Neural progenitor cell (in vitro differentiated cells): ENCODE measurements at regions not wholly inside any gene's neighbourhood (a gene's known extent, or its start where the extent isn't known, plus 50 kb on each side); places are given as distances from the start of the nearest gene placed in this dataset.

Experiments used
- DNase-seq: peaks from one replicate; pipeline ENCODE4 v3.0.0-alpha.2; 2016; ENCODE audit warnings: low spot score
- H2AFZ ChIP-seq: fragments of 200-600 bp; sonication (generic); replicated peaks from 2 replicates; pipeline ENCODE4 v1.6.1; 2016; ENCODE audit warnings: antibody characterized with exemption
- H3F3A ChIP-seq: fragments of 200-600 bp; sonication (generic); 2 replicates; pipeline ENCODE4 v1.6.1; 2016; ENCODE audit warnings: antibody characterized with exemption, low read depth
- H3K27ac ChIP-seq: fragments of 200-600 bp; sonication (generic); 2 replicates; pipeline ENCODE4 v1.5.1; 2016; ENCODE audit warnings: mild to moderate bottlenecking
- H3K27me3 ChIP-seq: fragments of 200-600 bp; sonication (generic); 2 replicates; pipeline ENCODE4 v1.6.1; 2016; ENCODE audit warnings: mild to moderate bottlenecking, moderate library complexity
- H3K36me3 ChIP-seq: fragments of 200-600 bp; sonication (generic); 2 replicates; pipeline ENCODE4 v1.5.1; 2016
- H3K4me1 ChIP-seq: fragments of 200-600 bp; sonication (generic); 2 replicates; pipeline ENCODE4 v1.6.1; 2016; ENCODE audit warnings: mixed run types
- H3K4me2 ChIP-seq: fragments of 200-600 bp; sonication (generic); 2 replicates; pipeline ENCODE4 v1.6.1; 2016
- H3K4me3 ChIP-seq: fragments of 200-600 bp; sonication (generic); 2 replicates; pipeline ENCODE4 v1.5.1; 2016
- H3K79me2 ChIP-seq: fragments of 200-600 bp; sonication (generic); 2 replicates; pipeline ENCODE4 v1.6.1; 2016; ENCODE audit warnings: low read depth
- H3K9ac ChIP-seq: fragments of 200-600 bp; sonication (generic); 2 replicates; pipeline ENCODE4 v1.6.1; 2016
- H3K9me3 ChIP-seq: fragments of 200-600 bp; sonication (generic); 2 replicates; pipeline ENCODE4 v1.5.1; 2016; ENCODE audit warnings: low read depth
- H4K20me1 ChIP-seq: fragments of 200-600 bp; sonication (generic); 2 replicates; pipeline ENCODE4 v1.6.1; 2016; ENCODE audit warnings: low read depth
- H3K27ac Mint-ChIP-seq: 3 replicates; pipeline ENCODE4 v1.8.0; 2021; ENCODE audit warnings: mixed read lengths
- H3K27me3 Mint-ChIP-seq: 2 replicates; pipeline ENCODE4 v1.8.0; 2022; ENCODE audit warnings: low read depth, mild to moderate bottlenecking, inconsistent platforms, moderate library complexity, mixed read lengths; ENCODE audit not compliant: insufficient read depth
- H3K36me3 Mint-ChIP-seq: 3 replicates; pipeline ENCODE4 v1.8.0; 2021; ENCODE audit warnings: mixed read lengths
- H3K4me1 Mint-ChIP-seq: 3 replicates; pipeline ENCODE4 v1.8.0; 2021; ENCODE audit warnings: mixed read lengths
- H3K4me3 Mint-ChIP-seq: 3 replicates; pipeline ENCODE4 v1.8.0; 2021; ENCODE audit warnings: mild to moderate bottlenecking, moderate library complexity, mixed read lengths
- H3K9me3 Mint-ChIP-seq: 3 replicates; pipeline ENCODE4 v1.8.0; 2020; ENCODE audit warnings: mixed read lengths
- CTCF ChIP-seq: fragments of 200-600 bp; sonication (generic); IDR thresholded peaks from 2 replicates; pipeline ENCODE4 v1.5.1; 2017; ENCODE audit warnings: antibody characterized with exemption, mild to moderate bottlenecking
- EZH2 ChIP-seq: fragments of 200-600 bp; sonication (generic); IDR thresholded peaks from 2 replicates; pipeline ENCODE4 v1.6.1; 2017; ENCODE audit warnings: antibody characterized with exemption, mild to moderate bottlenecking, moderate library complexity
- EZH2phosphoT487 ChIP-seq: fragments of 200-600 bp; sonication (generic); IDR thresholded peaks from 2 replicates; pipeline ENCODE4 v1.6.1; 2017; ENCODE audit warnings: antibody characterized with exemption

GRCh38 chr1:219990782-219991510 lies 55.4 kb downstream of the EPRS1 start:
- Histone ChIP-seq H3F3A (peaks cover 9% of the 10 kb centered on the region), H3K79me2 (no peaks in the 10 kb centered on the region), H3K4me3 (no peak overlapping the region), H4K20me1 (no peaks in the 10 kb centered on the region), H3K4me1 (no peaks in the 10 kb centered on the region), H3K36me3 (peaks cover 5% of the 10 kb centered on the region), H3K4me2 (no peak overlapping the region), H3K9ac (no peak overlapping the region), H3K27ac (no peak overlapping the region), H3K9me3 (no peaks in the 10 kb centered on the region), H3K27me3 (no peaks in the 10 kb centered on the region), H2AFZ (no peak overlapping the region)
- TF ChIP-seq EZH2, result no peak
- peak; percentile 74 for TF ChIP-seq CTCF
- Mint-ChIP-seq H3K9me3 (no peaks in the 10 kb centered on the region), H3K27ac (no peak overlapping the region), H3K4me3 (no peak overlapping the region), H3K36me3 (peaks cover 9% of the 10 kb centered on the region), H3K27me3 (no peaks in the 10 kb centered on the region), H3K4me1 (no peaks in the 10 kb centered on the region)
- peak; percentile 47 for DNase-seq

GRCh38 chr1:219989766-219990165 lies 56.5 kb downstream of the EPRS1 start:
- H3K36me3 Mint-ChIP-seq, result peaks cover 9% of the 10 kb centered on the region
- H4K20me1 ChIP-seq, result no peaks in the 10 kb centered on the region
- peaks cover 9% of the 10 kb centered on the region for H3K36me3 ChIP-seq
- H3K27me3 Mint-ChIP-seq, result no peaks in the 10 kb centered on the region
- H3K4me1 Mint-ChIP-seq, result no peaks in the 10 kb centered on the region
- DNase-seq, result no peak
- no peaks in the 10 kb centered on the region for H3K9me3 Mint-ChIP-seq
- H3F3A ChIP-seq, result peaks cover 9% of the 10 kb centered on the region
- TF ChIP-seq EZH2phosphoT487, result no peak
- no peak for TF ChIP-seq CTCF
- no peak for TF ChIP-seq EZH2
- no peak overlapping the region for H3K4me3 Mint-ChIP-seq
- no peak overlapping the region for H3K27ac Mint-ChIP-seq
- H2AFZ ChIP-seq, result no peak overlapping the region
- H3K4me3 ChIP-seq, result no peak overlapping the region
- H3K27ac ChIP-seq, result no peak overlapping the region
- no peaks in the 10 kb centered on the region for H3K79me2 ChIP-seq
- no peaks in the 10 kb centered on the region for H3K4me1 ChIP-seq
- H3K27me3 ChIP-seq, result no peaks in the 10 kb centered on the region
- H3K9ac ChIP-seq, result no peak overlapping the region
- H3K9me3 ChIP-seq, result no peaks in the 10 kb centered on the region
- H3K4me2 ChIP-seq, result no peak overlapping the region

- Mint-ChIP-seq H3K27me3 (no peaks in the 10 kb centered on the region), H3K27ac (no peak overlapping the region), H3K4me3 (no peak overlapping the region), H3K36me3 (peaks cover 10% of the 10 kb centered on the region), H3K9me3 (no peaks in the 10 kb centered on the region), H3K4me1 (no peaks in the 10 kb centered on the region)
- Histone ChIP-seq H3F3A (peaks cover 9% of the 10 kb centered on the region), H3K27me3 (no peaks in the 10 kb centered on the region), H3K27ac (no peak overlapping the region), H3K79me2 (no peaks in the 10 kb centered on the region), H3K4me1 (no peaks in the 10 kb centered on the region), H3K4me2 (no peak overlapping the region), H3K36me3 (peaks cover 9% of the 10 kb centered on the region), H3K9ac (no peak overlapping the region), H4K20me1 (no peaks in the 10 kb centered on the region), H3K4me3 (no peak overlapping the region), H2AFZ (no peak overlapping the region), H3K9me3 (no peaks in the 10 kb centered on the region)
- TF ChIP-seq CTCF (no peak), EZH2phosphoT487 (no peak), EZH2 (no peak)
- no peak for DNase-seq
Observed at GRCh38 chr1:219988818-219989217, 57.5 kb downstream of the EPRS1 start.
